PFSK-1 (cell line): ENCODE measurements at regions not wholly inside any gene's neighbourhood (a gene's known extent, or its start where the extent isn't known, plus 50 kb on each side); places are given as distances from the start of the nearest gene placed in this dataset.

Source experiments
- FOXP2 ChIP-seq: optimal IDR thresholded peaks from 2 replicates; pipeline ENCODE3; 2011; ENCODE audit warnings: borderline replicate concordance, control low read depth, inconsistent platforms; ENCODE audit not compliant: insufficient read depth; ENCODE audit errors: extremely low read length, extremely low read depth
- POLR2AphosphoS5 ChIP-seq: IDR thresholded peaks from 2 replicates; pipeline ENCODE4 v1.6.1; 2012; ENCODE audit warnings: low read depth, mild to moderate bottlenecking, control low read depth, low read length, moderate library complexity
- REST ChIP-seq, 2 experiments: IDR thresholded peaks; 2 replicates each; pipeline versions ENCODE4 v1.6.1 to v1.8.0; 2011 to 2012; ENCODE audit warnings: low read depth in 2 of 2, low read length in 2 of 2, control low read depth in 1 of 2, inconsistent platforms in 1 of 2, mild to moderate bottlenecking in 1 of 2, moderate library complexity in 1 of 2; ENCODE audit not compliant: insufficient read depth in 1 of 2
- SIN3A ChIP-seq: IDR thresholded peaks from 2 replicates; pipeline ENCODE4 v1.6.1; 2012; ENCODE audit warnings: mild to moderate bottlenecking, low read length, moderate library complexity, borderline replicate concordance; ENCODE audit not compliant: insufficient read depth
- TAF1 ChIP-seq: IDR thresholded peaks from 2 replicates; pipeline ENCODE4 v1.6.1; 2012; ENCODE audit warnings: low read length, control low read depth, borderline replicate concordance; ENCODE audit not compliant: insufficient read depth

DNA sequence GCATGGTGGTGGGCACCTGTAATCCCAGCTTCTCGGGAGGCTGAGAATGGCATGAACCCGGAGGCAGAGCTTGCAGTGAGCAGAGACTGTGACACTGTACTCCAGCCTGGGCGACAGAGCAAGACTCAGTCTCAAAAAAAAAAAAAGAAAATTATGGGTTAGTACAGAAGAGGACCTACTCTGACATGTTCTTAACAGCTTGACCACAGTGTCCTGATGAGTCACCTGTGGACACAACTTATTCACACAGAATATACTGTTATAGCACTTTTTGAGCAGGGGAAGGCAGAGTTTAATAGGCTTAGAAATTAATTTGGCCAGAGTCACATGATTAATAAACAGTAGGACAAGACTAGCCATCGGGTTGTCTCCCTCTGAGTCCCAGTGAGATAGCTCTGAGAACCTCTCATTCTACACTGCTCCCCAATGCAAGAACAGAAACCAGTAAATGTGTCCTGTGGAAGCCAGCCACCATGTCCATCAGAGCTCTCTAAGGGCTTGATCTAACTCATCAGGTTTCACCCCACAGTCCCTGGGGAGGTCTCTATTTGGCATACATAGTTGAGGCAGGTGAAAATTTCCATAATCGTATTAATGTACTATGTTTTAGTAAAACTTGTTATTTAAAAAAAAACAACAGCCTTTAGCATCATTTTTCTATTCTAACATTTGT is 1077.9 kb upstream of the C9orf72 start:
- no peak for TF ChIP-seq POLR2AphosphoS5
- TF ChIP-seq SIN3A = no peak
- TF ChIP-seq FOXP2 = no peak
- no peak for TF ChIP-seq TAF1
- TF ChIP-seq REST (IDR thresholded peaks at IDR 0.05; ENCODE audit: insufficient read depth in 1 of 2, low read depth in 2 of 2, low read length in 2 of 2) = no peak

DNA sequence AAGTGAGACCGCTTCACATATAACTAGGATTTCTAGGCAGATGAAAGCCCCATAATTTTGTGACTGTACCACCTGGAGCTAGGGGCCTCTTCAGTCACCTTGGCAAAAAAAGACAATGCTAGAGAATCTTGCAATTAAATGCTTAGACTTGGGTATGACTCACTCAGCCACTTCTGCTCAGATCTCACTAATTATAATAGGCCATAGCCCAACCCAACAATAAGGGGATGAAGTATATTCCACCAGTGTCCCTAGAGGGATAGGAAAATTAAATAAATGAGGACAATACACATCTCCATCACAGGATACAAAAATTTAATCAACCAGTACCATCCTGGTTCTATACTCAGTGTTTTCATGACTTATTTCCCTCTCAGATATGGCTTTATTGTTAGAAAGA is 1079.9 kb upstream of the C9orf72 start:
- TF ChIP-seq SIN3A (no peak), TAF1 (no peak), REST (IDR thresholded peaks at IDR 0.05; ENCODE audit: insufficient read depth in 1 of 2, low read depth in 2 of 2, low read length in 2 of 2) (no peak)

DNA sequence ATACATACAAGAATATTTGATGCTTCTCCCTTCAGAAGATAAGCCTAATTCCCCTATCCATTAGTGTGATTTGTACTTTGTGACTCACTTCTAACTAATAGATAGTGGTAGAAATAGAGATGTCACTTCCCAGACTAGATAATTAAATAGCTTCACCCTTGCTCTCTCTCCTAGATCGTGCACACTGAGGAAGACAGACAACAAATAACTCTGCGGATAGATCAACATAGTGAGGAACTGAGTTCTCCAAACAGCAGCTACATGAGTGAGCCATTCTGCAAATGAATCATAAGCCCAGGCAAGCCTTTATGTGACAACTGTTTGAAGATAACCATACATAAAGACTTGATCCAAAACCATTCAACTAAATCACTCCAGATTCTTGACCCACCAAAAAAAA is 1083.4 kb upstream of the C9orf72 start:
- TF ChIP-seq POLR2AphosphoS5 (no peak), REST (IDR thresholded peaks at IDR 0.05; ENCODE audit: insufficient read depth in 1 of 2, low read depth in 2 of 2, low read length in 2 of 2) (no peak), SIN3A (no peak), TAF1 (no peak), FOXP2 (no peak)

DNA sequence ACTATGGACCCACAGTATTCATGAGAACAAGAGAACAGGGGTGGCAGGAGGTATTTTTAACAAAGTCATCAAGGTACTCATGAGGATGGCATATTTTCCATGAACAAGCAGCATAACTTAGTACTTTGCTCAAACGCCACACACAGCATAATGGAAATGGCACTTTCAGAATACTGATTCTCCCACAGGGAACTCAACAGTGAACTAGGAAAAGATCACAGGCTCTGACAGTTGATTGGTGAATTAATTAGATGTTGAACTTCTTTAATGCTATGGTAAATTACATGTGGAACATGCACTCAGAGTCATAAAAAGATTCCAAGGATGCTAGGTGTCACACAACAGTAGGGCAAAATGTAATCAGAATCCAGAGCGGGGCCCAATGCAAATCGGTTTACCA is 1088.6 kb upstream of the C9orf72 start:
- TF ChIP-seq POLR2AphosphoS5 (no peak), REST (IDR thresholded peaks at IDR 0.05; ENCODE audit: insufficient read depth in 1 of 2, low read depth in 2 of 2, low read length in 2 of 2) (no peak), TAF1 (no peak), SIN3A (no peak), FOXP2 (no peak)

DNA sequence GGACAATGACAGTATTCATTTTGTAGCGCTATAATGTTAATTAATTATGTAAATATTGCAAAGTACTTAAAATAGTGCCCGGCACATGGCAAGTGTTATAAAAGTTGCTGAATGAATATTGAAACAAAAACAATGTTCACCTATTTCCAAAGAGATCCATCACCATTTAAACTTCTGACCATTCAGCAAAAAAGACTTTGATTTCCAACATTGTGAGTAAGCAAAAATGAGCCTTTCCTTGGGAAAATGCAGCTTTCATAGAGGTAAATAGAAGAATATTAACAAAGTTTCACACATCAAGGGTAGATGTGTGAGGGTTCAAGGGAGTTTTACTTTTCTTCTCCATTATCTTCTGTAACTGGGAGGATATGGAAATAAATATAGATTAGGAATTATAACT is 1089.4 kb upstream of the C9orf72 start:
- TF ChIP-seq TAF1 (no peak), SIN3A (no peak), POLR2AphosphoS5 (no peak)
